GM12891 (cell line): ENCODE measurements at regions not wholly inside any gene's neighbourhood (a gene's known extent, or its start where the extent isn't known, plus 50 kb on each side); places are given as distances from the start of the nearest gene placed in this dataset.

Source experiments
- POLR2A ChIP-seq: IDR thresholded peaks from 2 replicates; pipeline ENCODE4 v1.6.1; 2011; ENCODE audit warnings: low read depth, low read length, control low read depth
- POLR2AphosphoS5 ChIP-seq: IDR thresholded peaks from 2 replicates; pipeline ENCODE4 v1.6.1; 2011; ENCODE audit warnings: low read depth, low read length, control low read depth
- SPI1 ChIP-seq: IDR thresholded peaks from 2 replicates; pipeline ENCODE4 v1.6.1; 2011; ENCODE audit warnings: low read depth, low read length, control low read depth
- TAF1 ChIP-seq: IDR thresholded peaks from 2 replicates; pipeline ENCODE4 v1.6.1; 2011; ENCODE audit warnings: low read depth, low read length, control low read depth

GRCh38 chr16:25494292-25494691 is 197.5 kb upstream of the HS3ST4 start:
- TF ChIP-seq SPI1 (no peak), TAF1 (no peak), POLR2A (no peak), POLR2AphosphoS5 (no peak)
